Right lobe of liver (tissue), 6 donors: ENCODE measurements at regions not wholly inside any gene's neighbourhood (a gene's known extent, or its start where the extent isn't known, plus 50 kb on each side); places are given as distances from the start of the nearest gene placed in this dataset.
"Not testable (repeated sequence)": the region's sequence is repeated elsewhere in the genome, so short reads cannot be mapped to it uniquely, and the experiment has no call there.

Experiments
- ATAC-seq, 4 donors: fragments of 200-7000 bp; cut with Tn5 transposase; one replicate each; pipeline ENCODE4 v1.9.1; 2020; ENCODE audit warnings: mild to moderate bottlenecking in 4 of 4, moderate library complexity in 4 of 4
- DNase-seq, 3 donors: peaks; one replicate each; pipeline ENCODE4 v3.0.0-alpha.2; 2020
- H3K27ac ChIP-seq, 3 donors: fragments of 200-600 bp; one replicate each; pipeline ENCODE4 v1.8.0; 2022
- H3K27me3 ChIP-seq, 2 donors: fragments of 200-600 bp; one replicate each; pipeline ENCODE4 v1.8.0; 2022
- H3K36me3 ChIP-seq, 4 donors: fragments of 200-600 bp; sonication (generic) in 1 of 4; one replicate each; pipeline versions ENCODE4 v1.5.1 to v1.8.0; 2017 to 2022; ENCODE audit warnings: control low read depth in 1 of 4
- H3K4me1 ChIP-seq, 4 donors: fragments of 200-600 bp; sonication (generic) in 1 of 4; one replicate each; pipeline versions ENCODE4 v1.5.1 to v1.8.0; 2017 to 2022; ENCODE audit warnings: control low read depth in 1 of 4
- H3K4me3 ChIP-seq, 3 donors: fragments of 200-600 bp; one replicate each; pipeline ENCODE4 v1.8.0; 2022
- H3K9me3 ChIP-seq, 4 donors: fragments of 200-600 bp; sonication (generic) in 1 of 4; one replicate each; pipeline versions ENCODE4 v1.5.1 to v1.8.0; 2017 to 2022; ENCODE audit warnings: control low read depth in 1 of 4
- POLR2A ChIP-seq: fragments of 450-650 bp; IDR thresholded peaks from one replicate; pipeline ENCODE4 v1.6.1; 2017; ENCODE audit warnings: antibody characterized with exemption, mild to moderate bottlenecking
- WGBS: methylation state at CpG from one replicate; pipeline ENCODE4 v1.1.6; 2018; ENCODE audit warnings: low coverage, low lambda C conversion rate; ENCODE audit not compliant: insufficient coverage; ENCODE audit errors: missing lambda C conversion rate; 5-methylcytosine and 5-hydroxymethylcytosine counted together
- intact Hi-C, 2 donors: fragments of 100-400 bp; cut with DNase I; formaldehyde crosslinking; loops; one replicate each; pipeline versions ENCODE4 v1.11.2 to v1.14.1; 2022
- TF ChIP-seq, protein P1 (sequence below), 4 donors: fragments of 200-600 bp in 3 of 4; fragments of 450-650 bp in 1 of 4; IDR thresholded peaks; one replicate each; pipeline versions ENCODE4 v1.5.1 to v1.8.0; 2016 to 2022; ENCODE audit warnings: antibody characterized with exemption in 4 of 4, mild to moderate bottlenecking in 2 of 4
- donor health status: DM: no; HTN: yes; CAD: no.
- donor health status: DM: no; HTN: no; CAD: no.
- donor health status: DM: no; HTN: no; CAD: no.
- donor health status: DM: no; HTN: yes; CAD: no.
- donor health status: DM: no; HTN: yes; CAD: no.

- intact Hi-C loops = no loop called here
- H3K9me3 ChIP-seq = no peaks in the 10 kb centered on the region
- no peaks in the 10 kb centered on the region for H3K36me3 ChIP-seq
- ATAC-seq (no peak), DNase-seq (no peak)
- TF ChIP-seq, protein P1, sequence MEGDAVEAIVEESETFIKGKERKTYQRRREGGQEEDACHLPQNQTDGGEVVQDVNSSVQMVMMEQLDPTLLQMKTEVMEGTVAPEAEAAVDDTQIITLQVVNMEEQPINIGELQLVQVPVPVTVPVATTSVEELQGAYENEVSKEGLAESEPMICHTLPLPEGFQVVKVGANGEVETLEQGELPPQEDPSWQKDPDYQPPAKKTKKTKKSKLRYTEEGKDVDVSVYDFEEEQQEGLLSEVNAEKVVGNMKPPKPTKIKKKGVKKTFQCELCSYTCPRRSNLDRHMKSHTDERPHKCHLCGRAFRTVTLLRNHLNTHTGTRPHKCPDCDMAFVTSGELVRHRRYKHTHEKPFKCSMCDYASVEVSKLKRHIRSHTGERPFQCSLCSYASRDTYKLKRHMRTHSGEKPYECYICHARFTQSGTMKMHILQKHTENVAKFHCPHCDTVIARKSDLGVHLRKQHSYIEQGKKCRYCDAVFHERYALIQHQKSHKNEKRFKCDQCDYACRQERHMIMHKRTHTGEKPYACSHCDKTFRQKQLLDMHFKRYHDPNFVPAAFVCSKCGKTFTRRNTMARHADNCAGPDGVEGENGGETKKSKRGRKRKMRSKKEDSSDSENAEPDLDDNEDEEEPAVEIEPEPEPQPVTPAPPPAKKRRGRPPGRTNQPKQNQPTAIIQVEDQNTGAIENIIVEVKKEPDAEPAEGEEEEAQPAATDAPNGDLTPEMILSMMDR (IDR thresholded peaks at IDR 0.05) = no peak
- TF ChIP-seq POLR2A = no peak
- no peaks in the 10 kb centered on the region for H3K4me1 ChIP-seq
- no peak overlapping the region for H3K4me3 ChIP-seq
- no peaks in the 10 kb centered on the region for H3K27me3 ChIP-seq
- H3K27ac ChIP-seq = no peak overlapping the region
These were observed 234.2 kb downstream of the WNT5A start for GRCh38 chr3:55252921-55253320.

DNA sequence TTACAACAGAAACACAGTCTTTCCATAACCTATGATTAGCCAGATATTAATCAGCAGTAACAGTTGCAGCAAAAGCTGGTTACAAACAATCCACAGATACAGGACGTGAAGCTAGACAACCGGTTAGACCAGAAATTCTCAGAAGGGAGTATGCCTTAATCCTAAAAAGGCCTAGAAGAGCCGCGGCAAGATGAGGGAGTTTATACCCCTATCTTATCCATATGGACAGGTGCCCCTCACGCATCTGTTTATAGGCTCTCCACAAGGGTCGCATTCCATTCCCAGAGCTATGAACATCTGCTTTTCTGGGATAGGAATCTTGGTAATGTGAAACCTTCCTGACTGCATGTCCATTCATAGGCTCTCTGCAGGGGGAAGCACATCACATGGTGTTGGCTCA, 237.9 kb downstream of the WNT5A start:
- ATAC-seq, intact Hi-C loops, H3K27ac ChIP-seq, H3K36me3 ChIP-seq, H3K27me3 ChIP-seq, DNase-seq, H3K4me1 ChIP-seq, H3K4me3 ChIP-seq, H3K9me3 ChIP-seq: not testable (repeated sequence)
- 70% methylated on average over 3 of the region's 6 CpGs for WGBS

- H3K9me3 ChIP-seq = no peaks in the 10 kb centered on the region
- DNase-seq (no peak), ATAC-seq (no peak)
- no peaks in the 10 kb centered on the region for H3K27me3 ChIP-seq
- H3K4me3 ChIP-seq = no peak overlapping the region
- no peaks in the 10 kb centered on the region for H3K36me3 ChIP-seq
- intact Hi-C loops = no loop called here
- H3K27ac ChIP-seq = no peak overlapping the region
- no peaks in the 10 kb centered on the region for H3K4me1 ChIP-seq
- 40% methylated on average over 3 of the region's 3 CpGs for WGBS
- TF ChIP-seq, protein P1 (IDR thresholded peaks at IDR 0.05) = no peak
- TF ChIP-seq POLR2A = no peak
These were observed 239.4 kb downstream of the WNT5A start for GRCh38 chr3:55247666-55248065.

GRCh38 chr3:55246033-55246432, 241.1 kb downstream of the WNT5A start:
- no peaks in the 10 kb centered on the region for H3K27me3 ChIP-seq
- DNase-seq = no peak
- WGBS = 43% methylated on average over 5 of the region's 5 CpGs
- H3K9me3 ChIP-seq = no peaks in the 10 kb centered on the region
- intact Hi-C loops = no loop called here
- ATAC-seq = no peak
- no peaks in the 10 kb centered on the region for H3K4me1 ChIP-seq
- no peaks in the 10 kb centered on the region for H3K36me3 ChIP-seq
- TF ChIP-seq POLR2A = no peak
- TF ChIP-seq, protein P1 (IDR thresholded peaks at IDR 0.05) = no peak
- H3K4me3 ChIP-seq = no peak overlapping the region
- no peak overlapping the region for H3K27ac ChIP-seq

DNA sequence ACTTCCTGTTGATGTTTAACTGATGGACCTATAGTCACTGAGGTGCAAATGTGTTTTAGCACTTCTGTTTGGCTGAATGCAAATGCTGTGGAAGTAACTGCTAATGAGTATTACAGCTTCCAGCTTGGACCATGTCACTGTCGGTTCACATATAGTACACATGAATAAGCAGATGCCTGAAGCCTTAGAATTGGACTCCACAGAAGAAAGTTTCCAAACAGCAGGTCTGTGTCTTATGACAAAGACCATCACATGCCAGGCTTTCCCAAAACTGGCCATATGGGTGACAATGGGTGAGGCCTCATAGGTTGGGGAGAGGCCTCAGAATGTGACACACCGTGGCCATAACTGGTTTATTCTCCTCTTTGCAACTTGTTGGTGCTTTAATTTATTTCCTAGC, 241.8 kb downstream of the WNT5A start:
- 35% methylated on average over 2 of the region's 2 CpGs for WGBS
- no peak for TF ChIP-seq POLR2A
- TF ChIP-seq, protein P1 (IDR thresholded peaks at IDR 0.05) = no peak
- Histone ChIP-seq H3K36me3 (no peaks in the 10 kb centered on the region), H3K27me3 (no peaks in the 10 kb centered on the region), H3K4me1 (no peaks in the 10 kb centered on the region), H3K4me3 (no peak overlapping the region), H3K9me3 (no peaks in the 10 kb centered on the region), H3K27ac (no peak overlapping the region)
- ATAC-seq (no peak), DNase-seq (no peak)
- intact Hi-C loops = no loop called here
